HG02943 (cell line): ENCODE measurements at regions not wholly inside any gene's neighbourhood (a gene's known extent, or its start where the extent isn't known, plus 50 kb on each side); places are given as distances from the start of the nearest gene placed in this dataset.

Experiments
- ATAC-seq: cut with Tn5 transposase; IDR thresholded peaks from one replicate; pipeline ENCODE4 v1.9.1; 2021; ENCODE audit warnings: mild to moderate bottlenecking, low read depth, moderate library complexity; ENCODE audit not compliant: unreplicated experiment

- no peak for ATAC-seq
These were observed 647.0 kb upstream of the MGAT4C start for GRCh38 chr12:86903159-86903558.

- ATAC-seq: no peak
These were observed 604.6 kb upstream of the MGAT4C start for GRCh38 chr12:86860776-86861175.

GRCh38 chr12:86852451-86852850 lies 596.3 kb upstream of the MGAT4C start:
- no peak for ATAC-seq

- no peak for ATAC-seq
These were observed 582.5 kb upstream of the MGAT4C start for GRCh38 chr12:86838711-86839110.

- ATAC-seq: no peak
These were observed 582.1 kb upstream of the MGAT4C start for GRCh38 chr12:86838260-86838659.

GRCh38 chr12:86837246-86837645 lies 581.1 kb upstream of the MGAT4C start:
- no peak for ATAC-seq

- ATAC-seq: no peak
These were observed 578.0 kb upstream of the MGAT4C start for GRCh38 chr12:86834217-86834616.

GRCh38 chr12:86827409-86827808 lies 571.2 kb upstream of the MGAT4C start:
- no peak for ATAC-seq

GRCh38 chr12:86826051-86826450 lies 569.9 kb upstream of the MGAT4C start:
- no peak for ATAC-seq

- no peak for ATAC-seq
These were observed 545.2 kb upstream of the MGAT4C start for GRCh38 chr12:86801439-86801838.

GRCh38 chr12:86799616-86800015 lies 543.4 kb upstream of the MGAT4C start:
- ATAC-seq: no peak

GRCh38 chr12:86796550-86796949 lies 540.4 kb upstream of the MGAT4C start:
- ATAC-seq: no peak

- ATAC-seq: no peak
These were observed 532.5 kb upstream of the MGAT4C start for GRCh38 chr12:86788661-86789060.

GRCh38 chr12:86787419-86787818 lies 531.2 kb upstream of the MGAT4C start:
- ATAC-seq: no peak

GRCh38 chr12:86777325-86777724 lies 521.1 kb upstream of the MGAT4C start:
- ATAC-seq: no peak

- no peak for ATAC-seq
These were observed 518.7 kb upstream of the MGAT4C start for GRCh38 chr12:86774841-86775388.

GRCh38 chr12:86772696-86773095 lies 516.5 kb upstream of the MGAT4C start:
- no peak for ATAC-seq

GRCh38 chr12:86770871-86771270 lies 514.7 kb upstream of the MGAT4C start:
- ATAC-seq: no peak

GRCh38 chr12:86748894-86749293 lies 492.7 kb upstream of the MGAT4C start:
- ATAC-seq: no peak

GRCh38 chr12:86744547-86745212 lies 488.5 kb upstream of the MGAT4C start:
- ATAC-seq: no peak

- ATAC-seq: no peak
These were observed 487.8 kb upstream of the MGAT4C start for GRCh38 chr12:86743875-86744536.

- ATAC-seq: no peak
These were observed 485.3 kb upstream of the MGAT4C start for GRCh38 chr12:86741531-86741930.
